Chondrocyte (in vitro differentiated cells): ENCODE measurements at regions not wholly inside any gene's neighbourhood (a gene's known extent, or its start where the extent isn't known, plus 50 kb on each side); places are given as distances from the start of the nearest gene placed in this dataset.

ENCODE experiments used
- DNase-seq: peaks from one replicate; pipeline ENCODE4 v3.0.0; 2021; ENCODE audit warnings: mixed read lengths, low spot score
- H3K27ac Mint-ChIP-seq: one replicate; pipeline ENCODE4 v1.8.0; 2021; ENCODE audit warnings: mild to moderate bottlenecking, moderate library complexity, mixed read lengths; ENCODE audit not compliant: unreplicated experiment
- H3K27me3 Mint-ChIP-seq: 2 replicates; pipeline ENCODE4 v1.8.0; 2021; ENCODE audit warnings: low read depth, mixed read lengths
- H3K36me3 Mint-ChIP-seq: 2 replicates; pipeline ENCODE4 v1.8.0; 2021; ENCODE audit warnings: low read depth, mixed read lengths
- H3K4me1 Mint-ChIP-seq: 2 replicates; pipeline ENCODE4 v1.8.0; 2021; ENCODE audit warnings: low read depth, mild to moderate bottlenecking, mixed read lengths
- H3K4me3 Mint-ChIP-seq: one replicate; pipeline ENCODE4 v1.8.0; 2021; ENCODE audit warnings: mild to moderate bottlenecking, moderate library complexity, mixed read lengths; ENCODE audit not compliant: unreplicated experiment
- H3K9me3 Mint-ChIP-seq: 2 replicates; pipeline ENCODE4 v1.8.0; 2021; ENCODE audit warnings: low read depth, mixed read lengths
- CTCF ChIP-seq: fragments of 200-600 bp; sonication (generic); IDR thresholded peaks from 2 replicates; pipeline ENCODE4 v1.5.0; 2021; ENCODE audit warnings: antibody characterized with exemption, mild to moderate bottlenecking, moderate library complexity

GRCh38 chr4:136769717-136770116 lies 762.6 kb downstream of the PCDH18 start:
- no peak for TF ChIP-seq CTCF
- Mint-ChIP-seq H3K4me1 (peaks cover 8% of the 10 kb centered on the region), H3K36me3 (no peaks in the 10 kb centered on the region), H3K4me3 (no peak overlapping the region), H3K27ac (no peak overlapping the region), H3K9me3 (peaks cover 8% of the 10 kb centered on the region), H3K27me3 (no peaks in the 10 kb centered on the region)
- no peak for DNase-seq

GRCh38 chr4:136768925-136769275 lies 763.4 kb downstream of the PCDH18 start:
- H3K36me3 Mint-ChIP-seq, result no peaks in the 10 kb centered on the region
- no peak overlapping the region for H3K27ac Mint-ChIP-seq
- no peak overlapping the region for H3K4me3 Mint-ChIP-seq
- peaks cover 8% of the 10 kb centered on the region for H3K4me1 Mint-ChIP-seq
- no peak for TF ChIP-seq CTCF
- no peak for DNase-seq
- H3K9me3 Mint-ChIP-seq, result peaks cover 8% of the 10 kb centered on the region
- no peaks in the 10 kb centered on the region for H3K27me3 Mint-ChIP-seq

- Mint-ChIP-seq H3K36me3 (no peaks in the 10 kb centered on the region), H3K4me1 (peaks cover 8% of the 10 kb centered on the region), H3K27me3 (no peaks in the 10 kb centered on the region), H3K4me3 (no peak overlapping the region), H3K9me3 (peaks cover 8% of the 10 kb centered on the region), H3K27ac (no peak overlapping the region)
- no peak for DNase-seq
- no peak for TF ChIP-seq CTCF
These were observed 763.9 kb downstream of the PCDH18 start for GRCh38 chr4:136768213-136768924.

GRCh38 chr4:136763919-136764318 lies 768.4 kb downstream of the PCDH18 start:
- Mint-ChIP-seq H3K27me3 (no peaks in the 10 kb centered on the region), H3K36me3 (no peaks in the 10 kb centered on the region), H3K27ac (no peak overlapping the region), H3K9me3 (peaks cover 8% of the 10 kb centered on the region), H3K4me1 (peaks cover 5% of the 10 kb centered on the region), H3K4me3 (no peak overlapping the region)
- DNase-seq, result no peak
- TF ChIP-seq CTCF, result no peak

GRCh38 chr4:136755531-136755916 lies 776.8 kb downstream of the PCDH18 start:
- no peak overlapping the region for H3K27ac Mint-ChIP-seq
- H3K36me3 Mint-ChIP-seq, result no peaks in the 10 kb centered on the region
- DNase-seq, result no peak
- no peak overlapping the region for H3K4me3 Mint-ChIP-seq
- no peaks in the 10 kb centered on the region for H3K4me1 Mint-ChIP-seq
- H3K9me3 Mint-ChIP-seq, result no peaks in the 10 kb centered on the region
- TF ChIP-seq CTCF, result no peak
- no peaks in the 10 kb centered on the region for H3K27me3 Mint-ChIP-seq
